NOMO-1 treated with DMSO at 0.1 percent for 48 hours (cell line): ENCODE measurements at regions not wholly inside any gene's neighbourhood (a gene's known extent, or its start where the extent isn't known, plus 50 kb on each side); places are given as distances from the start of the nearest gene placed in this dataset.

Source experiments
- DNase-seq: peaks from one replicate; lab custom pipeline; 2025; ENCODE audit not compliant: unreplicated experiment; lab: John Stamatoyannopoulos, UW

GRCh38 chr3:25035526-25035925 lies 392.5 kb upstream of the RARB start:
- no peak for DNase-seq

- DNase-seq: no peak
These were observed 391.4 kb upstream of the RARB start for GRCh38 chr3:25036633-25037032.

GRCh38 chr3:25037049-25037547 lies 391.0 kb upstream of the RARB start:
- no peak for DNase-seq

- DNase-seq: no peak
These were observed 389.8 kb upstream of the RARB start for GRCh38 chr3:25038271-25038670.

GRCh38 chr3:25038922-25039321 lies 389.1 kb upstream of the RARB start:
- DNase-seq: no peak

- no peak for DNase-seq
These were observed 387.3 kb upstream of the RARB start for GRCh38 chr3:25040748-25041147.

GRCh38 chr3:25041871-25042584 lies 386.0 kb upstream of the RARB start:
- no peak for DNase-seq

- no peak for DNase-seq
These were observed 384.9 kb upstream of the RARB start for GRCh38 chr3:25043177-25043576.

GRCh38 chr3:25043749-25044148 lies 384.3 kb upstream of the RARB start:
- no peak for DNase-seq

GRCh38 chr3:25044762-25045710 lies 383.0 kb upstream of the RARB start:
- DNase-seq: no peak

GRCh38 chr3:25046911-25047771 lies 380.9 kb upstream of the RARB start:
- DNase-seq: no peak

- DNase-seq: no peak
These were observed 378.8 kb upstream of the RARB start for GRCh38 chr3:25049304-25049703.

- DNase-seq: no peak
These were observed 374.7 kb upstream of the RARB start for GRCh38 chr3:25053360-25053759.

GRCh38 chr3:25056036-25056755 lies 371.9 kb upstream of the RARB start:
- DNase-seq: no peak

GRCh38 chr3:25056803-25057351 lies 371.2 kb upstream of the RARB start:
- no peak for DNase-seq

- DNase-seq: no peak
These were observed 370.7 kb upstream of the RARB start for GRCh38 chr3:25057379-25057778.

GRCh38 chr3:25064681-25065080 lies 363.4 kb upstream of the RARB start:
- DNase-seq: no peak

- no peak for DNase-seq
These were observed 358.1 kb upstream of the RARB start for GRCh38 chr3:25069970-25070369.

GRCh38 chr3:25071846-25072245 lies 356.2 kb upstream of the RARB start:
- no peak for DNase-seq

- no peak for DNase-seq
These were observed 354.6 kb upstream of the RARB start for GRCh38 chr3:25073423-25073822.
